ENCODE measurements at regions not wholly inside any gene's neighbourhood (a gene's known extent, or its start where the extent isn't known, plus 50 kb on each side); places are given as distances from the start of the nearest gene placed in this dataset.

DNA sequence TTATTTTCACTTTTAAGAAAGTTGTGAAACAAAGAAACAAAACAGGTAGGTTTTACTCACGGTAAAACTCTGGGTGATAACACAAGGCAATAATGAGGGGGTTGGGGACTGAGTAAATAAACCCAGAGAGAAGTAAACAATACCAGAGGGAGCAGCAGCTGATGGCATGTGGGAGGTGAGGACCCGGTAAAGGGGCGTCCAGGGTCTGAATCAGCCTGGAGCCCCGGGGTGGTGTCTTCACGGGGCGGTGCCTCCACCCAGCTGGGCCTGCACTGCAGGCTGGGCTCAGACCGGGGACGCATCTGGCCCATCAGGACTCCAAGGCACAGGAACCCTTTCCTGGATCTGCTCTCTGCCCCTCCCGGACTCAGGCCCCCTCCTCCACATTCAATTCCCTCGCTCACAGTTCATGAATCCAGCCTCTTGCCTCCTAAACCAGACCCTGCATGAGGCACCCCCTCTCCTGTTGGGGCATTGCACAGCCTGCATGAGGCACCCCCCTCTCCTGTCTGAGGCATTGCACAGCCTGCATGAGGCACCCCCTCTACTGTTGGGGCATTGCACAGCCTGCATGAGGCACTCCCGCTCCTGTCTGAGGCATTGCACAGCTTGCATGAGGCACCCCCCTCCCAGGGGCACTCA is 73.9 kb upstream of the MFGE8 start:
- DNase-seq (ENCODE audit: low read depth in 2 of 2), result no peak
- Histone ChIP-seq H3K27me3 (ENCODE audit: control insufficient read depth, insufficient read depth, low read length) (no peaks in the 10 kb centered on the region), H3K9ac (ENCODE audit: insufficient read depth, low read length) (no peak overlapping the region), H4K20me1 (ENCODE audit: control insufficient read depth, extremely low read depth, insufficient read depth, low read length) (no peaks in the 10 kb centered on the region), H2AFZ (ENCODE audit: low read length) (no peak overlapping the region), H3K9me3 (ENCODE audit: control insufficient read depth, insufficient read depth, low read depth, low read length) (no peaks in the 10 kb centered on the region), H3K79me2 (ENCODE audit: control insufficient read depth, insufficient read depth, low read length) (no peaks in the 10 kb centered on the region), H3K36me3 (ENCODE audit: control insufficient read depth, insufficient read depth, low read length) (no peaks in the 10 kb centered on the region), H3K4me1 (ENCODE audit: control insufficient read depth, extremely low read depth, insufficient read depth, low read length) (peaks cover 25% of the 10 kb centered on the region), H3K27ac (ENCODE audit: insufficient read depth, low read length) (no peak overlapping the region), H3K4me3 (replicated peaks in 1 of 4; ENCODE audit: control extremely low read depth in 1 of 4, insufficient read depth in 1 of 4, low read depth in 3 of 4, low read length in 4 of 4) (no peak overlapping the region), H3K4me2 (ENCODE audit: extremely low read depth, insufficient read depth, low read length) (no peak overlapping the region)
- TF ChIP-seq, protein P1, sequence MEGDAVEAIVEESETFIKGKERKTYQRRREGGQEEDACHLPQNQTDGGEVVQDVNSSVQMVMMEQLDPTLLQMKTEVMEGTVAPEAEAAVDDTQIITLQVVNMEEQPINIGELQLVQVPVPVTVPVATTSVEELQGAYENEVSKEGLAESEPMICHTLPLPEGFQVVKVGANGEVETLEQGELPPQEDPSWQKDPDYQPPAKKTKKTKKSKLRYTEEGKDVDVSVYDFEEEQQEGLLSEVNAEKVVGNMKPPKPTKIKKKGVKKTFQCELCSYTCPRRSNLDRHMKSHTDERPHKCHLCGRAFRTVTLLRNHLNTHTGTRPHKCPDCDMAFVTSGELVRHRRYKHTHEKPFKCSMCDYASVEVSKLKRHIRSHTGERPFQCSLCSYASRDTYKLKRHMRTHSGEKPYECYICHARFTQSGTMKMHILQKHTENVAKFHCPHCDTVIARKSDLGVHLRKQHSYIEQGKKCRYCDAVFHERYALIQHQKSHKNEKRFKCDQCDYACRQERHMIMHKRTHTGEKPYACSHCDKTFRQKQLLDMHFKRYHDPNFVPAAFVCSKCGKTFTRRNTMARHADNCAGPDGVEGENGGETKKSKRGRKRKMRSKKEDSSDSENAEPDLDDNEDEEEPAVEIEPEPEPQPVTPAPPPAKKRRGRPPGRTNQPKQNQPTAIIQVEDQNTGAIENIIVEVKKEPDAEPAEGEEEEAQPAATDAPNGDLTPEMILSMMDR (conservative IDR thresholded peaks at IDR 0.05 in 1 of 2, IDR thresholded peaks at IDR 0.05 in 1 of 2; ENCODE audit: low read depth in 1 of 2, low read length in 2 of 2), result no peak
- no peak for TF ChIP-seq EZH2 (IDR thresholded peaks at IDR 0.05; ENCODE audit: low read length, missing control alignments)

- H3K27ac ChIP-seq (ENCODE audit: insufficient read depth, low read length), result peak overlapping the region; percentile 35
- H4K20me1 ChIP-seq (ENCODE audit: control insufficient read depth, extremely low read depth, insufficient read depth, low read length), result no peaks in the 10 kb centered on the region
- TF ChIP-seq, protein P1 (conservative IDR thresholded peaks at IDR 0.05 in 1 of 2, IDR thresholded peaks at IDR 0.05 in 1 of 2; ENCODE audit: low read depth in 1 of 2, low read length in 2 of 2), result no peak
- no peak for TF ChIP-seq EZH2 (IDR thresholded peaks at IDR 0.05; ENCODE audit: low read length, missing control alignments)
- H2AFZ ChIP-seq (ENCODE audit: low read length), result peak overlapping the region; percentile 27
- no peaks in the 10 kb centered on the region for H3K27me3 ChIP-seq (ENCODE audit: control insufficient read depth, insufficient read depth, low read length)
- H3K36me3 ChIP-seq (ENCODE audit: control insufficient read depth, insufficient read depth, low read length), result no peaks in the 10 kb centered on the region
- H3K4me2 ChIP-seq (ENCODE audit: extremely low read depth, insufficient read depth, low read length), result peak overlapping the region; percentile 45
- no peak for DNase-seq (ENCODE audit: low read depth in 2 of 2)
- no peaks in the 10 kb centered on the region for H3K79me2 ChIP-seq (ENCODE audit: control insufficient read depth, insufficient read depth, low read length)
- H3K4me1 ChIP-seq (ENCODE audit: control insufficient read depth, extremely low read depth, insufficient read depth, low read length), result peaks cover 23% of the 10 kb centered on the region
- H3K9ac ChIP-seq (ENCODE audit: insufficient read depth, low read length), result no peak overlapping the region
- H3K9me3 ChIP-seq (ENCODE audit: control insufficient read depth, insufficient read depth, low read depth, low read length), result no peaks in the 10 kb centered on the region
- no peak overlapping the region for H3K4me3 ChIP-seq (replicated peaks in 1 of 4; ENCODE audit: control extremely low read depth in 1 of 4, insufficient read depth in 1 of 4, low read depth in 3 of 4, low read length in 4 of 4)
Observed at GRCh38 chr15:88987591-88987933, 74.4 kb upstream of the MFGE8 start.

GRCh38 chr15:88987934-88988671 is 74.9 kb upstream of the MFGE8 start:
- no peaks in the 10 kb centered on the region for H3K36me3 ChIP-seq (ENCODE audit: control insufficient read depth, insufficient read depth, low read length)
- no peaks in the 10 kb centered on the region for H3K27me3 ChIP-seq (ENCODE audit: control insufficient read depth, insufficient read depth, low read length)
- peak overlapping the region; percentile 35 for H3K27ac ChIP-seq (ENCODE audit: insufficient read depth, low read length)
- peaks cover 20% of the 10 kb centered on the region for H3K4me1 ChIP-seq (ENCODE audit: control insufficient read depth, extremely low read depth, insufficient read depth, low read length)
- no peaks in the 10 kb centered on the region for H3K79me2 ChIP-seq (ENCODE audit: control insufficient read depth, insufficient read depth, low read length)
- no peak overlapping the region for H3K4me3 ChIP-seq (replicated peaks in 1 of 4; ENCODE audit: control extremely low read depth in 1 of 4, insufficient read depth in 1 of 4, low read depth in 3 of 4, low read length in 4 of 4)
- H4K20me1 ChIP-seq (ENCODE audit: control insufficient read depth, extremely low read depth, insufficient read depth, low read length), result no peaks in the 10 kb centered on the region
- DNase-seq (ENCODE audit: low read depth in 2 of 2), result peak in 1 of 2 donors; percentile 77
- H3K9ac ChIP-seq (ENCODE audit: insufficient read depth, low read length), result no peak overlapping the region
- peak overlapping the region; percentile 45 for H3K4me2 ChIP-seq (ENCODE audit: extremely low read depth, insufficient read depth, low read length)
- TF ChIP-seq, protein P1 (conservative IDR thresholded peaks at IDR 0.05 in 1 of 2, IDR thresholded peaks at IDR 0.05 in 1 of 2; ENCODE audit: low read depth in 1 of 2, low read length in 2 of 2), result no peak
- no peak for TF ChIP-seq EZH2 (IDR thresholded peaks at IDR 0.05; ENCODE audit: low read length, missing control alignments)
- H2AFZ ChIP-seq (ENCODE audit: low read length), result peak overlapping the region; percentile 27
- H3K9me3 ChIP-seq (ENCODE audit: control insufficient read depth, insufficient read depth, low read depth, low read length), result no peaks in the 10 kb centered on the region
